Cardiac muscle cell (in vitro differentiated cells and primary cell): ENCODE measurements at regions not wholly inside any gene's neighbourhood (a gene's known extent, or its start where the extent isn't known, plus 50 kb on each side); places are given as distances from the start of the nearest gene placed in this dataset.

Experiments used
- DNase-seq, 2 donors: peaks; one replicate each; pipeline versions ENCODE4 v3.0.0 to v3.0.0-alpha.2; 2010 to 2017; ENCODE audit warnings: low read depth in 1 of 2, low spot score in 1 of 2
- H3K27ac ChIP-seq: fragments of 200-600 bp; sonication (generic); 2 replicates; pipeline ENCODE4 v1.5.1; 2016
- H3K27me3 ChIP-seq: fragments of 200-600 bp; sonication (generic); 2 replicates; pipeline ENCODE4 v1.6.0; 2016; ENCODE audit warnings: control low read depth
- H3K36me3 ChIP-seq: fragments of 200-600 bp; sonication (generic); 2 replicates; pipeline ENCODE4 v1.5.1; 2016; ENCODE audit warnings: control low read depth
- H3K4me1 ChIP-seq: fragments of 200-600 bp; sonication (generic); 2 replicates; pipeline ENCODE4 v1.8.1; 2017; ENCODE audit warnings: low read depth, mild to moderate bottlenecking, mixed run types
- H3K4me3 ChIP-seq: fragments of 200-600 bp; sonication (generic); 2 replicates; pipeline ENCODE4 v1.5.1; 2016; ENCODE audit warnings: mild to moderate bottlenecking
- H3K9me3 ChIP-seq: fragments of 200-600 bp; sonication (generic); 2 replicates; pipeline ENCODE4 v1.5.1; 2017; ENCODE audit warnings: low read depth, mild to moderate bottlenecking, control low read depth
- CTCF ChIP-seq: IDR thresholded peaks from 2 replicates; pipeline ENCODE4 v1.5.1; 2012; ENCODE audit warnings: low read depth, mild to moderate bottlenecking, low read length

GRCh38 chr2:22626621-22627020 lies 758.4 kb upstream of the KLHL29 start:
- no peak for TF ChIP-seq CTCF
- H3K4me3 ChIP-seq, result no peak overlapping the region
- DNase-seq, result peak in 1 of 2 donors; percentile 44
- no peak overlapping the region for H3K27ac ChIP-seq
- no peaks in the 10 kb centered on the region for H3K36me3 ChIP-seq
- no peaks in the 10 kb centered on the region for H3K9me3 ChIP-seq
- no peaks in the 10 kb centered on the region for H3K27me3 ChIP-seq
- peaks cover 5% of the 10 kb centered on the region for H3K4me1 ChIP-seq

- H3K4me1 ChIP-seq, result peaks cover 5% of the 10 kb centered on the region
- TF ChIP-seq CTCF, result no peak
- H3K27me3 ChIP-seq, result no peaks in the 10 kb centered on the region
- H3K27ac ChIP-seq, result no peak overlapping the region
- H3K36me3 ChIP-seq, result no peaks in the 10 kb centered on the region
- no peak overlapping the region for H3K4me3 ChIP-seq
- peak in 1 of 2 donors; percentile 66 for DNase-seq
- no peaks in the 10 kb centered on the region for H3K9me3 ChIP-seq
Measured at GRCh38 chr2:22628221-22628620, 756.8 kb upstream of the KLHL29 start.

GRCh38 chr2:22628906-22629305 lies 756.1 kb upstream of the KLHL29 start:
- DNase-seq, result no peak
- Histone ChIP-seq H3K27me3 (no peaks in the 10 kb centered on the region), H3K9me3 (no peaks in the 10 kb centered on the region), H3K36me3 (no peaks in the 10 kb centered on the region), H3K4me1 (peaks cover 5% of the 10 kb centered on the region), H3K27ac (no peak overlapping the region), H3K4me3 (no peak overlapping the region)
- TF ChIP-seq CTCF, result no peak

- Histone ChIP-seq H3K27me3 (no peaks in the 10 kb centered on the region), H3K4me3 (no peak overlapping the region), H3K27ac (no peak overlapping the region), H3K4me1 (no peaks in the 10 kb centered on the region), H3K36me3 (no peaks in the 10 kb centered on the region), H3K9me3 (no peaks in the 10 kb centered on the region)
- DNase-seq, result no peak
- no peak for TF ChIP-seq CTCF
Measured at GRCh38 chr2:22634167-22634566, 750.8 kb upstream of the KLHL29 start.

GRCh38 chr2:22656426-22656825 lies 728.6 kb upstream of the KLHL29 start:
- TF ChIP-seq CTCF, result no peak
- Histone ChIP-seq H3K27me3 (no peaks in the 10 kb centered on the region), H3K27ac (no peak overlapping the region), H3K36me3 (no peaks in the 10 kb centered on the region), H3K4me3 (no peak overlapping the region), H3K4me1 (no peaks in the 10 kb centered on the region), H3K9me3 (no peaks in the 10 kb centered on the region)
- DNase-seq, result no peak

GRCh38 chr2:22673529-22673928 lies 711.5 kb upstream of the KLHL29 start:
- H3K36me3 ChIP-seq, result no peaks in the 10 kb centered on the region
- no peak overlapping the region for H3K4me3 ChIP-seq
- H3K27me3 ChIP-seq, result no peaks in the 10 kb centered on the region
- no peaks in the 10 kb centered on the region for H3K9me3 ChIP-seq
- no peak overlapping the region for H3K27ac ChIP-seq
- DNase-seq, result no peak
- no peak for TF ChIP-seq CTCF
- H3K4me1 ChIP-seq, result no peaks in the 10 kb centered on the region
